Upper lobe of right lung (tissue), 1 donor: ENCODE measurements at regions not wholly inside any gene's neighbourhood (a gene's known extent, or its start where the extent isn't known, plus 50 kb on each side); places are given as distances from the start of the nearest gene placed in this dataset.

Source experiments
- ATAC-seq: fragments of 200-7000 bp; cut with Tn5 transposase; one replicate; pipeline ENCODE4 v1.9.1; 2020; ENCODE audit warnings: mild to moderate bottlenecking, moderate library complexity
- DNase-seq: peaks from one replicate; pipeline ENCODE4 v3.0.0-alpha.2; 2020
- H3K27ac ChIP-seq: fragments of 200-600 bp; one replicate; pipeline ENCODE4 v1.8.0; 2022
- H3K27me3 ChIP-seq: fragments of 200-600 bp; one replicate; pipeline ENCODE4 v1.8.0; 2022; ENCODE audit warnings: mild to moderate bottlenecking
- H3K36me3 ChIP-seq: fragments of 200-600 bp; one replicate; pipeline ENCODE4 v1.8.0; 2022
- H3K4me1 ChIP-seq: fragments of 200-600 bp; one replicate; pipeline ENCODE4 v1.8.0; 2022
- H3K4me3 ChIP-seq: fragments of 200-600 bp; one replicate; pipeline ENCODE4 v1.8.0; 2022; ENCODE audit warnings: mild to moderate bottlenecking
- H3K9me3 ChIP-seq: fragments of 200-600 bp; one replicate; pipeline ENCODE4 v1.8.0; 2022
- intact Hi-C: fragments of 100-400 bp; cut with DNase I; formaldehyde crosslinking; loops from one replicate; pipeline ENCODE4 v1.11.0; 2022
- TF ChIP-seq, protein P1 (sequence below): fragments of 200-600 bp; IDR thresholded peaks from one replicate; pipeline ENCODE4 v1.8.0; 2022; ENCODE audit warnings: antibody characterized with exemption
- donor health status: DM: no; HTN: yes; CAD: no; lungs with severe emphysema.

DNA sequence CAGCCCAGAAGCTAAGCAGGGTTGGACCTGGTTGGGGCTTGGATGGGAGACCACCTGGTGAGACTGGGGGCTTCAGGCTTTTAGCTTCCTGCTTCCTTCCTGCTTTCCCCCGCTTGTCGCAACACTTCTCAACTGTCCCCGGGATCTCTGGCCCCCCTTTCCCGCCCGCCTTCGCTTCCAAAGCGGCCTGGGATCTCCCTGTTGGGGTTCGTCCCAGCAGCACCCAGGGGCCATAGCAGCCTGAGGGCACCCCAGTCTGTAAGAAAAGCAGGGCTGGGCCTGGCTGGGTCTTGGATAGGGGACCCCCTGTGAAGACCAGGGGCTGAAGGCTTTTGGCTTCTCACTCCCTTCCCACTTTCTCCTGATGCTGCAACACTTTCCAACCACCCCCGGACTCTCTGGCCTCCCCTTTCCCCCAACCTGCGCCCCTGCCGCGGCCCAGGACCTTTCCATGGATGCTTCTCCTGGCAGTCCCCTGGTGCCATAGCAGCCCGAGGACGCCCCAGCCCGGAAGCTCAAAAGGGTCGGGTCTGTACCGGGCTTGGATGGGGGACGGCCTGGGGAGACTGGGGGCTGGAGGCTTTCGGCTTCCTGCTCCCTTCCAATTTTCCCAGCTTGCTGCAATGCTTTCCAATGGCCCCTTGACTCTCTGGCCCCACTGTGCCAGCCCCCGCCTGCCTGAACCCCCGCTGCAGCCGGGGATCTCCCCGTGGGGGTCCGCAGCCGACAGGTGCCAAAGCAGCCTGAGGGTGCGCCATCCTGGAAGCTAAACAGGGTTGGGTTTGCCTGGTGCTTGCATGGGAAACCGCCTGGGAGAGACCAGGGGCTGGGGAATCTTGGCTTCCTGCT lies 2276.2 kb downstream of the TP53TG3F start:
- no peaks in the 10 kb centered on the region for H3K9me3 ChIP-seq
- TF ChIP-seq, protein P1, sequence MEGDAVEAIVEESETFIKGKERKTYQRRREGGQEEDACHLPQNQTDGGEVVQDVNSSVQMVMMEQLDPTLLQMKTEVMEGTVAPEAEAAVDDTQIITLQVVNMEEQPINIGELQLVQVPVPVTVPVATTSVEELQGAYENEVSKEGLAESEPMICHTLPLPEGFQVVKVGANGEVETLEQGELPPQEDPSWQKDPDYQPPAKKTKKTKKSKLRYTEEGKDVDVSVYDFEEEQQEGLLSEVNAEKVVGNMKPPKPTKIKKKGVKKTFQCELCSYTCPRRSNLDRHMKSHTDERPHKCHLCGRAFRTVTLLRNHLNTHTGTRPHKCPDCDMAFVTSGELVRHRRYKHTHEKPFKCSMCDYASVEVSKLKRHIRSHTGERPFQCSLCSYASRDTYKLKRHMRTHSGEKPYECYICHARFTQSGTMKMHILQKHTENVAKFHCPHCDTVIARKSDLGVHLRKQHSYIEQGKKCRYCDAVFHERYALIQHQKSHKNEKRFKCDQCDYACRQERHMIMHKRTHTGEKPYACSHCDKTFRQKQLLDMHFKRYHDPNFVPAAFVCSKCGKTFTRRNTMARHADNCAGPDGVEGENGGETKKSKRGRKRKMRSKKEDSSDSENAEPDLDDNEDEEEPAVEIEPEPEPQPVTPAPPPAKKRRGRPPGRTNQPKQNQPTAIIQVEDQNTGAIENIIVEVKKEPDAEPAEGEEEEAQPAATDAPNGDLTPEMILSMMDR: no peak
- no peaks in the 10 kb centered on the region for H3K27me3 ChIP-seq
- ATAC-seq (peak; percentile 8), DNase-seq (no peak)
- H3K4me3 ChIP-seq: no peak overlapping the region
- no peaks in the 10 kb centered on the region for H3K4me1 ChIP-seq
- intact Hi-C loops: loop anchor here (10.0 kb wide), 1 partner anchor 61 kb away; no protein-coding TSS in a partner anchor
- H3K27ac ChIP-seq: no peak overlapping the region
- H3K36me3 ChIP-seq: no peaks in the 10 kb centered on the region

DNA sequence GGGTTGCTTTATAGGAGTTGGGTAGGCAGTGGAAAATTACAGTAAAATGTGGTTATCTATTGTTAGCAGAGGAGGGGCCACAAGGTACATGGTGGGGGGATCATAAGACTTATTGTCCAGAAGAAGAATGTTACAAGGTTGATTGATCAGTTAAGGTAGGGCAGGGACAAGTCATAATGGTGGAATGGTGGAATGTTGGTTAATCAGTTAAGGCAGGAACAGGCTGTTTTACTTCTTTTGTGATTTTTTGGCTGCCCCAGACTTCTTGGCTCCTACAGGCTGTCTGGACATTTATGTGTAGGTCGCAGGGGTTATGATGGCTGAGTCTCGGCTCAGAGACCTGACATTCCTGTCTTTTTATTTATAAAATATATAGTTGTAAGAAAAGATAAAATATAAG lies 2277.1 kb downstream of the TP53TG3F start:
- TF ChIP-seq, protein P1: no peak
- no peak for DNase-seq
- Histone ChIP-seq H3K4me3 (no peak overlapping the region), H3K27me3 (no peaks in the 10 kb centered on the region), H3K4me1 (no peaks in the 10 kb centered on the region), H3K27ac (no peak overlapping the region), H3K9me3 (no peaks in the 10 kb centered on the region), H3K36me3 (no peaks in the 10 kb centered on the region)
- no peak for ATAC-seq
- intact Hi-C loops: loop anchor here (10.0 kb wide), 1 partner anchor 62 kb away; no protein-coding TSS in a partner anchor

DNA sequence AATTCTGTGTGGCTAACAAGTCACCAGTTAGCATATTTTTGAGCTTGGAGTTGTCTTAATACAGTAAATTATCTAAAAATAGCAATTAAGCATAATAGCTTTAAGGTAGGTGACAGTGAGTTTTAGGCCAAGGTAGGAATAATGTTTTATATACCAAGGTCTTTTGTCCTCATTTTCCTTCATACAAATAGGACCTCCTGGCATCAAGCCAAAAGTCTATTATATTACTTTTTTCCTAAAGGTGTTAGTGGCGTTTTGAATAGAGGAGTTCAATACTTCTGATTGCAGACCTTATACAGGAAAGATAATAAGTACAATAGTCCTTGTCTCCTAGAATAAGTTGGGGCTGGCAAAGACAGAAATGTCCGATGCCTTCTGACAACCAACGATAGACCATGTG lies 2277.7 kb downstream of the TP53TG3F start:
- H3K4me1 ChIP-seq: no peaks in the 10 kb centered on the region
- intact Hi-C loops: loop anchor here (10.0 kb wide), 1 partner anchor 62 kb away; no protein-coding TSS in a partner anchor
- H3K9me3 ChIP-seq: no peaks in the 10 kb centered on the region
- ATAC-seq (no peak), DNase-seq (no peak)
- TF ChIP-seq, protein P1: no peak
- H3K4me3 ChIP-seq: no peak overlapping the region
- H3K36me3 ChIP-seq: no peaks in the 10 kb centered on the region
- no peak overlapping the region for H3K27ac ChIP-seq
- no peaks in the 10 kb centered on the region for H3K27me3 ChIP-seq

DNA sequence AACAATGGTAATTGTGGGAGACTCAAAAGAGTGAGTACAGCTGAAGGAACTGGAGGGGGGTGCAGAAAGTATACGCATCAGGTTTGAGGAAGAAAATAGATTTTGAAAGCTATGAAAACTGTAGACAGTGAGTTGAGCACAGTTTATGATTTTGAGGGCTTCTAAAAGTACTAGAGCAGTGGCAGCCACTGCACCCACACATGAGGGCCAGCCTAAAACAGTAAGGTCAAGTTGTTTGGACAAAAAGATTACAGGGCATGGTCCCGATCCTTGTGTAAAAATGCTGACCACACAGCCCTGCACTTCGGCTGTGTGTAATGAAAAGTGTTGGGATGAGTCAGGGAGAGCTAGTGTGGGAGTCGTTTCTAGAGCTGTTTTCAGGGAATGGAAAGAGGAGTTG lies 2282.1 kb downstream of the TP53TG3F start:
- ATAC-seq (no peak), DNase-seq (no peak)
- no peaks in the 10 kb centered on the region for H3K36me3 ChIP-seq
- H3K4me3 ChIP-seq: no peak overlapping the region
- no peaks in the 10 kb centered on the region for H3K4me1 ChIP-seq
- TF ChIP-seq, protein P1: no peak
- no peaks in the 10 kb centered on the region for H3K9me3 ChIP-seq
- H3K27me3 ChIP-seq: no peaks in the 10 kb centered on the region
- H3K27ac ChIP-seq: no peak overlapping the region
- intact Hi-C loops: no loop called here

DNA sequence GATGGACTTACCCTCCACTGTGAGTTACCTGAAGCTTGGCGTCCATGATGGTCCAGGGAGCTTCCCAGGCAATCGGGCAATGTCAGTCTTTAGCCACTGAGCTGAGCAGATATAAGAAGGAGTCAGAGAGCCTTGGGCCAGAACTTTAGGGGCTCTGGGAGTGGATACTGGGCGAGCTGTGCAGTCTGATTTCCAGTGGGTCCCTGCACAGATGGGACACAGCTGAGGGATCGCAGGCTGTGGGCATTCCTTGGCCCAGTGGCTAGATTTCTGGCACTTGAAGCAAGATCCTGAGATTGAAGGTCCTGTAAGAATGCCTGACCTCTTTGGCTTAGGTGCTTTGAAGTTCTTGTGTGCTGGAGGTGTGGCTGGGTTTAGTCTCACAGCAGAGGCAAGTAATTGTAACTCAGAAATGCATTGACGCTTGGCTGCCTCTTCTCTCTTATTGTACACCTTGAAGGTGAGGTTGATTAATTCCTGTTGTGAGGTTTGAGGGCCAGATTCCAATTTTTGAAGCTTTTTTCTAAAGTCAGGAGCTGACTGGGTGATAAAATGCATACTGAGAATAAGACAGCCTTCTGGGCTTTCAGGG lies 2283.8 kb downstream of the TP53TG3F start:
- ATAC-seq (no peak), DNase-seq (no peak)
- Histone ChIP-seq H3K27ac (no peak overlapping the region), H3K27me3 (no peaks in the 10 kb centered on the region), H3K9me3 (no peaks in the 10 kb centered on the region), H3K4me3 (no peak overlapping the region), H3K4me1 (no peaks in the 10 kb centered on the region), H3K36me3 (no peaks in the 10 kb centered on the region)
- TF ChIP-seq, protein P1: no peak
- intact Hi-C loops: no loop called here
